ENCODE measurements at regions not wholly inside any gene's neighbourhood (a gene's known extent, or its start where the extent isn't known, plus 50 kb on each side); places are given as distances from the start of the nearest gene placed in this dataset.

GRCh38 chr10:33524041-33524440, 189.6 kb upstream of the NRP1 start:
- no peak for TF ChIP-seq EZH2phosphoT487 (IDR thresholded peaks at IDR 0.05; ENCODE audit: borderline replicate concordance)
- TF ChIP-seq, protein P1, sequence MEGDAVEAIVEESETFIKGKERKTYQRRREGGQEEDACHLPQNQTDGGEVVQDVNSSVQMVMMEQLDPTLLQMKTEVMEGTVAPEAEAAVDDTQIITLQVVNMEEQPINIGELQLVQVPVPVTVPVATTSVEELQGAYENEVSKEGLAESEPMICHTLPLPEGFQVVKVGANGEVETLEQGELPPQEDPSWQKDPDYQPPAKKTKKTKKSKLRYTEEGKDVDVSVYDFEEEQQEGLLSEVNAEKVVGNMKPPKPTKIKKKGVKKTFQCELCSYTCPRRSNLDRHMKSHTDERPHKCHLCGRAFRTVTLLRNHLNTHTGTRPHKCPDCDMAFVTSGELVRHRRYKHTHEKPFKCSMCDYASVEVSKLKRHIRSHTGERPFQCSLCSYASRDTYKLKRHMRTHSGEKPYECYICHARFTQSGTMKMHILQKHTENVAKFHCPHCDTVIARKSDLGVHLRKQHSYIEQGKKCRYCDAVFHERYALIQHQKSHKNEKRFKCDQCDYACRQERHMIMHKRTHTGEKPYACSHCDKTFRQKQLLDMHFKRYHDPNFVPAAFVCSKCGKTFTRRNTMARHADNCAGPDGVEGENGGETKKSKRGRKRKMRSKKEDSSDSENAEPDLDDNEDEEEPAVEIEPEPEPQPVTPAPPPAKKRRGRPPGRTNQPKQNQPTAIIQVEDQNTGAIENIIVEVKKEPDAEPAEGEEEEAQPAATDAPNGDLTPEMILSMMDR (conservative IDR thresholded peaks at IDR 0.05; ENCODE audit: low read length), result no peak
- Histone ChIP-seq H3F3A (ENCODE audit: low read depth) (no peaks in the 10 kb centered on the region), H3K4me2 (ENCODE audit: low read depth, low read length, poor library complexity, severe bottlenecking) (no peak overlapping the region), H3K9ac (ENCODE audit: low read depth, low read length, poor library complexity, severe bottlenecking) (no peak overlapping the region), H3K79me2 (ENCODE audit: insufficient read depth, low read length) (no peaks in the 10 kb centered on the region), H4K20me1 (ENCODE audit: insufficient read depth, low read length, poor library complexity, severe bottlenecking) (no peaks in the 10 kb centered on the region), H3K4me3 (ENCODE audit: low read length, poor library complexity, severe bottlenecking) (no peak overlapping the region), H3K9me2 (replicated peaks; ENCODE audit: low read depth, low read length) (no peaks in the 10 kb centered on the region), H3K4me1 (ENCODE audit: insufficient read depth, low read length, poor library complexity, severe bottlenecking) (no peaks in the 10 kb centered on the region), H3K9me3 (ENCODE audit: insufficient read depth, low read depth, low read length) (no peaks in the 10 kb centered on the region), H3K36me3 (ENCODE audit: insufficient read depth, low read length) (no peaks in the 10 kb centered on the region), H3K27me3 (ENCODE audit: insufficient read depth, low read length, poor library complexity, severe bottlenecking) (no peaks in the 10 kb centered on the region), H2AFZ (ENCODE audit: low read length) (no peak overlapping the region)

- Histone ChIP-seq H3K36me3 (ENCODE audit: insufficient read depth, low read length) (no peaks in the 10 kb centered on the region), H3K9me2 (replicated peaks; ENCODE audit: low read depth, low read length) (no peaks in the 10 kb centered on the region), H3K4me3 (ENCODE audit: low read length, poor library complexity, severe bottlenecking) (no peak overlapping the region), H3K4me1 (ENCODE audit: insufficient read depth, low read length, poor library complexity, severe bottlenecking) (no peaks in the 10 kb centered on the region), H2AFZ (ENCODE audit: low read length) (no peak overlapping the region), H3F3A (ENCODE audit: low read depth) (no peaks in the 10 kb centered on the region), H3K4me2 (ENCODE audit: low read depth, low read length, poor library complexity, severe bottlenecking) (no peak overlapping the region), H3K27me3 (ENCODE audit: insufficient read depth, low read length, poor library complexity, severe bottlenecking) (no peaks in the 10 kb centered on the region), H3K9me3 (ENCODE audit: insufficient read depth, low read depth, low read length) (no peaks in the 10 kb centered on the region), H3K9ac (ENCODE audit: low read depth, low read length, poor library complexity, severe bottlenecking) (no peak overlapping the region), H3K79me2 (ENCODE audit: insufficient read depth, low read length) (no peaks in the 10 kb centered on the region), H4K20me1 (ENCODE audit: insufficient read depth, low read length, poor library complexity, severe bottlenecking) (no peaks in the 10 kb centered on the region)
- no peak for TF ChIP-seq EZH2phosphoT487 (IDR thresholded peaks at IDR 0.05; ENCODE audit: borderline replicate concordance)
- TF ChIP-seq, protein P1 (conservative IDR thresholded peaks at IDR 0.05; ENCODE audit: low read length), result no peak
These were observed 188.8 kb upstream of the NRP1 start for GRCh38 chr10:33523236-33523792.

GRCh38 chr10:33521904-33522303, 187.4 kb upstream of the NRP1 start:
- H3K79me2 ChIP-seq (ENCODE audit: insufficient read depth, low read length), result no peaks in the 10 kb centered on the region
- H4K20me1 ChIP-seq (ENCODE audit: insufficient read depth, low read length, poor library complexity, severe bottlenecking), result no peaks in the 10 kb centered on the region
- H3F3A ChIP-seq (ENCODE audit: low read depth), result no peaks in the 10 kb centered on the region
- TF ChIP-seq, protein P1 (conservative IDR thresholded peaks at IDR 0.05; ENCODE audit: low read length), result no peak
- TF ChIP-seq EZH2phosphoT487 (IDR thresholded peaks at IDR 0.05; ENCODE audit: borderline replicate concordance), result no peak
- no peaks in the 10 kb centered on the region for H3K36me3 ChIP-seq (ENCODE audit: insufficient read depth, low read length)
- H3K9me3 ChIP-seq (ENCODE audit: insufficient read depth, low read depth, low read length), result no peaks in the 10 kb centered on the region
- no peaks in the 10 kb centered on the region for H3K4me1 ChIP-seq (ENCODE audit: insufficient read depth, low read length, poor library complexity, severe bottlenecking)
- no peaks in the 10 kb centered on the region for H3K9me2 ChIP-seq (replicated peaks; ENCODE audit: low read depth, low read length)
- no peak overlapping the region for H3K9ac ChIP-seq (ENCODE audit: low read depth, low read length, poor library complexity, severe bottlenecking)
- no peak overlapping the region for H3K4me3 ChIP-seq (ENCODE audit: low read length, poor library complexity, severe bottlenecking)
- no peak overlapping the region for H3K4me2 ChIP-seq (ENCODE audit: low read depth, low read length, poor library complexity, severe bottlenecking)
- H3K27me3 ChIP-seq (ENCODE audit: insufficient read depth, low read length, poor library complexity, severe bottlenecking), result no peaks in the 10 kb centered on the region
- H2AFZ ChIP-seq (ENCODE audit: low read length), result no peak overlapping the region
